ENCODE measurements at regions not wholly inside any gene's neighbourhood (a gene's known extent, or its start where the extent isn't known, plus 50 kb on each side); places are given as distances from the start of the nearest gene placed in this dataset.

GRCh38 chr21:41673071-41673470, 93.8 kb downstream of the RIPK4 start:
- H3K27ac ChIP-seq (ENCODE audit: low read depth in 2 of 2, low read length in 1 of 2): no peak overlapping the region
- POLR2A ChIA-PET: no interaction called here
- peaks cover 0 to 5% of the 10 kb centered on the region in 2 experiments; a peak in 1 of 4 replicates for H3K4me1 ChIP-seq (ENCODE audit: control insufficient read depth in 1 of 2, insufficient read depth in 2 of 2, low read depth in 1 of 2, low read length in 1 of 2)
- H3K9ac ChIP-seq: no peak overlapping the region
- no peaks in the 10 kb centered on the region for H3K9me3 ChIP-seq
- CTCF ChIA-PET: no interaction called here
- H3F3A ChIP-seq (replicated peaks; ENCODE audit: insufficient read depth): no peaks in the 10 kb centered on the region
- H3K4me3 ChIP-seq (ENCODE audit: low read depth in 2 of 2, low read length in 1 of 2): no peak overlapping the region
- no peak for DNase-seq
- WGBS (ENCODE audit: low lambda C conversion rate): 72% methylated on average over 11 of the region's 18 CpGs
- no peak overlapping the region for H2AFZ ChIP-seq (ENCODE audit: low read depth)
- TF ChIP-seq SMC3 (IDR thresholded peaks at IDR 0.05; ENCODE audit: low read depth, low read length) (no peak), FOSL2 (IDR thresholded peaks at IDR 0.05; ENCODE audit: borderline replicate concordance, low read depth) (no peak)
- no peaks in the 10 kb centered on the region for H3K79me2 ChIP-seq (ENCODE audit: insufficient read depth)
- H4K20me1 ChIP-seq (ENCODE audit: insufficient read depth): no peaks in the 10 kb centered on the region
- no peak overlapping the region for H3K4me2 ChIP-seq
- no peaks in the 10 kb centered on the region for H3K9me2 ChIP-seq
- H3K27me3 ChIP-seq (ENCODE audit: insufficient read depth): no peaks in the 10 kb centered on the region
- H3K36me3 ChIP-seq (replicated peaks in 1 of 2; ENCODE audit: control insufficient read depth in 1 of 2, insufficient read depth in 2 of 2, low read length in 1 of 2): no peaks in the 10 kb centered on the region

GRCh38 chr21:41672543-41672915, 94.3 kb downstream of the RIPK4 start:
- H3K27me3 ChIP-seq (ENCODE audit: insufficient read depth): no peaks in the 10 kb centered on the region
- H3K36me3 ChIP-seq (replicated peaks in 1 of 2; ENCODE audit: control insufficient read depth in 1 of 2, insufficient read depth in 2 of 2, low read length in 1 of 2): no peaks in the 10 kb centered on the region
- H3K4me2 ChIP-seq: no peak overlapping the region
- no peak overlapping the region for H2AFZ ChIP-seq (ENCODE audit: low read depth)
- H3K27ac ChIP-seq (ENCODE audit: low read depth in 2 of 2, low read length in 1 of 2): no peak overlapping the region
- H3K9me2 ChIP-seq: no peaks in the 10 kb centered on the region
- ChIA-PET CTCF (no interaction called here), POLR2A (no interaction called here)
- no peaks in the 10 kb centered on the region for H3K4me1 ChIP-seq (ENCODE audit: control insufficient read depth in 1 of 2, insufficient read depth in 2 of 2, low read depth in 1 of 2, low read length in 1 of 2)
- H3F3A ChIP-seq (replicated peaks; ENCODE audit: insufficient read depth): no peaks in the 10 kb centered on the region
- H3K9me3 ChIP-seq: no peaks in the 10 kb centered on the region
- no peak overlapping the region for H3K4me3 ChIP-seq (ENCODE audit: low read depth in 2 of 2, low read length in 1 of 2)
- no peaks in the 10 kb centered on the region for H3K79me2 ChIP-seq (ENCODE audit: insufficient read depth)
- WGBS (ENCODE audit: low lambda C conversion rate): 100% methylated on average over 1 of the region's 1 CpG
- no peaks in the 10 kb centered on the region for H4K20me1 ChIP-seq (ENCODE audit: insufficient read depth)
- TF ChIP-seq FOXM1 (IDR thresholded peaks at IDR 0.05; ENCODE audit: low read depth): no peak
- TF ChIP-seq JUND (IDR thresholded peaks at IDR 0.05): no peak
- no peak overlapping the region for H3K9ac ChIP-seq
- DNase-seq: no peak

DNA sequence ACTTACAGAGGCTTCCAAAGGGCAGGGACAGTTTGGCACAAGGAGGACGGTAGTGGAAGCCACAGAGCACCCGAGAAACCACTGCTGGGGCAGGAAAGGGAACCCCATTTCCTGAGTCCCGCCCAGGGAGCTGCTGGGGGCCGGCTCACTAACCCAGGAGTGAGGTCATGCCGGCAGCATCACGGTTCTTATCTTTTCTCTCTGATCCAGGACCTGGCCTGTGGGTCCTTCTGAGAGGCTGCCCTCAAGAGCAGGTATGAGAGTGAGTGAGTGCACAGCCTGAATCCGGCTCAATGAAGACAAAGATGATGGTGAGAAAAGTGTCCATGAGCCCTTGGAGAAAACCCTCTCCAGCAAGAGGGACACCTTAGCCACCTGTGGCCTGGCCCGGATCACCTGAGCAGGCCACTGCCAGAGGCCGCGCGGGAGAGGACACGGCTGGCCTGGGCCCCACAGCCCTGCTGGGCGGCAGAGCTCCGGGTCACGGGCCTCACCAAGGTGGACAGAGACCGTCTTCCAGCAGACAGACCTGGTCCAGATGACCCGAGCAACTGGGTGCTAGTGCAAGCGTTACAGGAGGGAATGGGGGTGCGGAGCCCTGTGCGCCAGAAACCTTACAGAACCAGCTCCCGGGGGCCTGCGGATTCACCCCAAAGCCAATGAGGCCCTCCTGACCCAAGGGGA, 94.9 kb downstream of the RIPK4 start:
- 78% methylated on average over 17 of the region's 22 CpGs for WGBS (ENCODE audit: low lambda C conversion rate)
- CTCF ChIA-PET: no interaction called here
- no peaks in the 10 kb centered on the region for H3K4me1 ChIP-seq (ENCODE audit: control insufficient read depth in 1 of 2, insufficient read depth in 2 of 2, low read depth in 1 of 2, low read length in 1 of 2)

More for the DNA sequence above, 94.9 kb downstream of the RIPK4 start:
- Histone ChIP-seq H2AFZ (ENCODE audit: low read depth) (no peak overlapping the region), H3K79me2 (ENCODE audit: insufficient read depth) (no peaks in the 10 kb centered on the region), H3K4me3 (ENCODE audit: low read depth in 2 of 2, low read length in 1 of 2) (no peak overlapping the region), H3K9me2 (no peaks in the 10 kb centered on the region), H3K4me2 (no peak overlapping the region), H3K27me3 (ENCODE audit: insufficient read depth) (no peaks in the 10 kb centered on the region), H3K9me3 (no peaks in the 10 kb centered on the region), H3F3A (replicated peaks; ENCODE audit: insufficient read depth) (no peaks in the 10 kb centered on the region), H4K20me1 (ENCODE audit: insufficient read depth) (no peaks in the 10 kb centered on the region), H3K27ac (ENCODE audit: low read depth in 2 of 2, low read length in 1 of 2) (no peak overlapping the region), H3K9ac (no peak overlapping the region), H3K36me3 (replicated peaks in 1 of 2; ENCODE audit: control insufficient read depth in 1 of 2, insufficient read depth in 2 of 2, low read length in 1 of 2) (no peaks in the 10 kb centered on the region)
- TF ChIP-seq, protein P1, sequence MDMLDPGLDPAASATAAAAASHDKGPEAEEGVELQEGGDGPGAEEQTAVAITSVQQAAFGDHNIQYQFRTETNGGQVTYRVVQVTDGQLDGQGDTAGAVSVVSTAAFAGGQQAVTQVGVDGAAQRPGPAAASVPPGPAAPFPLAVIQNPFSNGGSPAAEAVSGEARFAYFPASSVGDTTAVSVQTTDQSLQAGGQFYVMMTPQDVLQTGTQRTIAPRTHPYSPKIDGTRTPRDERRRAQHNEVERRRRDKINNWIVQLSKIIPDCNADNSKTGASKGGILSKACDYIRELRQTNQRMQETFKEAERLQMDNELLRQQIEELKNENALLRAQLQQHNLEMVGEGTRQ (IDR thresholded peaks at IDR 0.05; ENCODE audit: borderline replicate concordance, low read depth, low read length): no peak
- no peak for TF ChIP-seq USF1 (IDR thresholded peaks at IDR 0.05; ENCODE audit: borderline replicate concordance, low read depth)
- TF ChIP-seq SIN3A (IDR thresholded peaks at IDR 0.05; ENCODE audit: borderline replicate concordance, low read depth, low read length): no peak
- TF ChIP-seq MXI1 (IDR thresholded peaks at IDR 0.05; ENCODE audit: low read depth, low read length): no peak
- no peak for TF ChIP-seq GATA2 (CRISPR knock-in tag; IDR thresholded peaks at IDR 0.05)
- TF ChIP-seq TCF12 (IDR thresholded peaks at IDR 0.05): no peak
- no peak for TF ChIP-seq ELF1 (IDR thresholded peaks at IDR 0.05)
- DNase-seq: no peak
- POLR2A ChIA-PET: no interaction called here

Measured in SK-N-SH (cell line).